22Rv1 (cell line): ENCODE measurements at regions not wholly inside any gene's neighbourhood (a gene's known extent, or its start where the extent isn't known, plus 50 kb on each side); places are given as distances from the start of the nearest gene placed in this dataset.

Experiments
- H3K27ac ChIP-seq: fragments of 450-650 bp; 2 replicates; pipeline ENCODE4 v1.5.1; 2017
- CTCF ChIP-seq: fragments of 450-650 bp; IDR thresholded peaks from 2 replicates; pipeline ENCODE4 v1.5.1; 2017; ENCODE audit warnings: mild to moderate bottlenecking
- ZFX ChIP-seq: fragments of 450-650 bp; IDR thresholded peaks from 2 replicates; pipeline ENCODE4 v1.6.1; 2017; ENCODE audit warnings: antibody characterized with exemption, borderline replicate concordance

DNA sequence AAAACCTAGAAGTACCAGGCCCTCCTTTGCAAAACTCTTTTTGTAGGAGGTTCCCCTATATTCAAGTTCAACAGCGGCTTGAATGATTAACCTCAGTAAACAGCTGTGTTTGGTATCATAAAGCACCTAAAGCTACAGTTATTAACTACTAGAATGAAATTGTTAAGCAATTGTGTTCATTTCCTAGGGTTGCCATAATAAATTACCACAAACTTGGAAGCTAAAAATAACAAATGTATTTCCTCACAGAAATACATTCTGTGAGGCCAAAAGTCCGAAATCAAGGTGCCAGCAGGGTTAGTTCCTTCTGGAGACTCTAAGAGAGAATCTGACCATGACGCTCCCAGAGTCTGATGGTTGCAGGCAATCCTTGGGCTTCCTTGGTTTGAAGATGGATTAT, 202.1 kb upstream of the ACVR2A start:
- TF ChIP-seq ZFX, result no peak
- no peak for TF ChIP-seq CTCF
- H3K27ac ChIP-seq, result no peak overlapping the region

DNA sequence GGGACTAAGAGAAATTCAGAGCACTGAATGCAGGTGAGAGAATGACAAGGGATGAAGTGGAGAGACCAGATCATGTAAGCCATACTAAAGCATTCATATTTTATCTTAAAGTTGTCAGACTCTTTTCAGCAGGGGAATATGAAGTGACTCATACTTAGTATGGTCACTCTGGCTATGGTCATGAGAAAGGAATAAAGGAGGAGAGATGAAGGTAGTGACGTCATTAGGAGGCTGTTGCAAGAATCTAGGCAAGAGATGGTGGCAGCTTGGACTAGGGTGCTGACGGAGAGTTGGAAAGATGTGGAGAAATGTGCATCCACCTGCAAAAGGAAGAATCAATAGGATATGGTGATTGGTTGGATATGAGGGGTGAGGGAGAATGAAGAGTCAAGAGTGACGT, 203.2 kb upstream of the ACVR2A start:
- TF ChIP-seq CTCF, result no peak
- no peak overlapping the region for H3K27ac ChIP-seq

- TF ChIP-seq CTCF (no peak), ZFX (no peak)
- H3K27ac ChIP-seq, result no peak overlapping the region
Observed at GRCh38 chr2:147639891-147640290, 204.9 kb upstream of the ACVR2A start.

DNA sequence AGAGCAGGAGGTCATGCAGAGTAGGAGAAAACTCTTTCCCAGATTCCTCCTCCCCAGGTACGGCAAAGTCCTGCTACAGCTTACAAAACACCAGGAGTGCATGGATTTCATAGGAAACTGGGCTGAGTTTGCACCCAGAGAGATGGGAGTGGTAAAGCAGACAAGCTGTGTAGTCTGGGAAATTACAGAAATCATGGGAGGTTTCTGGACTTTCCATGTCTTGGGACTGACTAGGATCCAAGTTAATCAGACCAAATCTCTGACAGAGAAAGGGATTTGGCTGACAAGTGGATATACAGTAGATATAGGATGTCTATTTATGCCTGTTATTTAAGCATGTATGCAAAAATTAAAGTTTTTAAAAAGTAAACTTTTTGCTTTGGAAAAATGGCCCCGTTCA, 205.4 kb upstream of the ACVR2A start:
- no peak for TF ChIP-seq ZFX
- H3K27ac ChIP-seq, result no peak overlapping the region

GRCh38 chr2:147636886-147637285, 207.9 kb upstream of the ACVR2A start:
- TF ChIP-seq CTCF (no peak), ZFX (no peak)
- H3K27ac ChIP-seq, result no peak overlapping the region

DNA sequence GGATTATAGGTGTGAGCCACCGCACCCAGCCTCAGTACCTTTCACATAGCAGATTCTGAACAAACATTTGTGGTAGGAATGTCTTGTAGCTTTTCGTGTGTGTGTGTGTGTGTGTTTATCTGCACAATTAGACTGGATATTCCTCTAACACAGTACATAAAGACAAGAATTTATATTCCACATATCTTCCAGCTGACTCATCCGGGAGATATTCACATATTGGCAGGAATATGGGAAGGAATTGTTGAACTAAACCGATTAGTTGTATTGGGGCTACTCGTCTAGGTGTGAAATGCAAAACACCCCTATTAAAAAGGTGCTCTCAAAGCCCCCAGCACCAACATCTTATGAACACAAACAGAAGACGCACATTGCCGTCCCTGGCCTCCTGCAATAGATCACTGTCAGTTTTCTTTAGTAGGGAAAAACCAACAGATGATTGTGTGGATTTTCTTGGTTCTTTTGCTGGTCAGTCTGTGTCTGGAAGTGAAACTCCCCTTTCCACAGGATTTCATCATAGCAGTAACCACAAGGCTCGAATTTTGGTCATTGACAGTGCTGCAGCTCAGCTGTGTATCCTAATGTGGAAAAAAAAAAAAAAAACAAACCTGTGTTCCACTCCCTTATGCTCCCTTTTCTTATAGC, 208.5 kb upstream of the ACVR2A start:
- H3K27ac ChIP-seq, result no peak overlapping the region

GRCh38 chr2:147634826-147635225, 210.0 kb upstream of the ACVR2A start:
- no peak for TF ChIP-seq CTCF
- no peak for TF ChIP-seq ZFX
- no peak overlapping the region for H3K27ac ChIP-seq

More for the DNA sequence above, 208.5 kb upstream of the ACVR2A start:
- TF ChIP-seq ZFX, result no peak
- TF ChIP-seq CTCF, result no peak

DNA sequence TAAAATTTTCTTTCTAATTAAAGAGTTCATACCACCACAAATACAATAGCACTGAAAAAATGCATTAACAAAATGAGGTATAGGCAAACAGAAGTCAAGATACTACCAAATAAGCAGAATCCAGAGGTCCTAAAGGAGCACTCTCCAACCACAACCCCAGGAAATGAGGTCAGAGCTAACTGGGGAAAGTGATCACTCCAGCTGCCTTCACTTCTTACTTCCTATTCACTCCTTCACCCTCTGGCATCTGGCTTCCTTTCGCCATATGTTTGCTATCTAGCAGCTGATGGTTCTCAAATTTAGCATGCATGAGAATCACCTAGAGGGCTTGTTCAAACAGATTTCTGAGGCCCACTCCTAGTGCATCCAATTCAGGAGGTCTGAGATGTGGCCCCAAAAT, 212.6 kb upstream of the ACVR2A start:
- TF ChIP-seq ZFX (no peak), CTCF (no peak)
- H3K27ac ChIP-seq, result no peak overlapping the region
